BLaER1 treated with 17β-estradiol and CSF1 and Interleukin-3, amounts not matched to agents 10 nM and 100 nM (cell line): ENCODE measurements at regions not wholly inside any gene's neighbourhood (a gene's known extent, or its start where the extent isn't known, plus 50 kb on each side); places are given as distances from the start of the nearest gene placed in this dataset.

Source experiments
- H3K27ac ChIP-seq, 11 experiments: shearing (Covaris generic); formaldehyde crosslinking; 2 replicates each; pipeline ENCODE4 v1.8.1; 2022
- H3K27me3 ChIP-seq, 11 experiments: shearing (Covaris generic); formaldehyde crosslinking; 2 replicates each; pipeline ENCODE4 v1.8.1; 2022
- H3K36me3 ChIP-seq, 11 experiments: shearing (Covaris generic); formaldehyde crosslinking; 2 replicates each; pipeline ENCODE4 v1.8.1; 2022
- H3K4me1 ChIP-seq, 10 experiments: shearing (Covaris generic); formaldehyde crosslinking; 2 replicates each; pipeline ENCODE4 v1.8.1; 2022
- H3K4me2 ChIP-seq, 11 experiments: shearing (Covaris generic); formaldehyde crosslinking; 2 replicates each; pipeline ENCODE4 v1.8.1; 2022
- H3K4me3 ChIP-seq, 10 experiments: shearing (Covaris generic); formaldehyde crosslinking; 2 replicates each; pipeline ENCODE4 v1.8.1; 2022
- H3K9ac ChIP-seq, 11 experiments: shearing (Covaris generic); formaldehyde crosslinking; 2 replicates each; pipeline ENCODE4 v1.8.1; 2022
- H3K9me3 ChIP-seq, 11 experiments: shearing (Covaris generic); formaldehyde crosslinking; replicated peaks in 1 of 11; 2 replicates each; pipeline ENCODE4 v1.8.1; 2022
- H4K20me1 ChIP-seq, 11 experiments: shearing (Covaris generic); formaldehyde crosslinking; 2 replicates each; pipeline ENCODE4 v1.8.1; 2022
- Cebpa-rat ChIP-seq, 11 experiments: shearing (Covaris generic); IDR thresholded peaks; 2 replicates each; pipeline ENCODE4 v1.8.1; 2022

- H3K4me1 ChIP-seq: no peaks in the 10 kb centered on the region
- TF ChIP-seq Cebpa-rat (IDR thresholded peaks at IDR 0.05): no peak
Measured at GRCh38 chr4:138070816-138071215, 171.3 kb downstream of the SLC7A11 start.

GRCh38 chr4:138063581-138063980 is 178.6 kb downstream of the SLC7A11 start:
- TF ChIP-seq Cebpa-rat (IDR thresholded peaks at IDR 0.05): no peak
- H3K4me3 ChIP-seq: no peak overlapping the region
- H4K20me1 ChIP-seq: no peaks in the 10 kb centered on the region

More at GRCh38 chr4:138070816-138071215, 171.3 kb downstream of the SLC7A11 start:
- no peaks in the 10 kb centered on the region for H3K27me3 ChIP-seq
- H3K9me3 ChIP-seq: peaks cover 4 to 17% (median 10%) of the 10 kb centered on the region in 11 experiments; a peak in 16 of 22 replicates
- H3K4me2 ChIP-seq: no peak overlapping the region
- H3K27ac ChIP-seq: no peak overlapping the region
- H3K36me3 ChIP-seq: peaks cover 0 to 15% (median 0%) of the 10 kb centered on the region in 11 experiments; a peak in 6 of 22 replicates
- no peak overlapping the region for H3K4me3 ChIP-seq
- H3K9ac ChIP-seq: no peak overlapping the region
- no peaks in the 10 kb centered on the region for H4K20me1 ChIP-seq

GRCh38 chr4:138062929-138063328 is 179.2 kb downstream of the SLC7A11 start:
- Histone ChIP-seq H4K20me1 (no peaks in the 10 kb centered on the region), H3K9ac (no peak overlapping the region), H3K9me3 (peaks cover 12 to 42% (median 27%) of the 10 kb centered on the region in 11 experiments; a peak in 20 of 22 replicates), H3K36me3 (peaks cover 0 to 37% (median 11%) of the 10 kb centered on the region in 11 experiments; a peak in 7 of 22 replicates), H3K4me2 (no peak overlapping the region), H3K27me3 (no peaks in the 10 kb centered on the region), H3K27ac (no peak overlapping the region), H3K4me3 (no peak overlapping the region), H3K4me1 (no peaks in the 10 kb centered on the region; a peak in 1 of 20 replicates)
- TF ChIP-seq Cebpa-rat (IDR thresholded peaks at IDR 0.05): no peak

More at GRCh38 chr4:138063581-138063980, 178.6 kb downstream of the SLC7A11 start:
- Histone ChIP-seq H3K36me3 (peaks cover 0 to 37% (median 11%) of the 10 kb centered on the region in 11 experiments; a peak in 7 of 22 replicates), H3K4me2 (no peak overlapping the region), H3K9me3 (peaks cover 12 to 42% (median 27%) of the 10 kb centered on the region in 11 experiments; a peak in 20 of 22 replicates), H3K27me3 (no peaks in the 10 kb centered on the region), H3K9ac (no peak overlapping the region), H3K4me1 (no peaks in the 10 kb centered on the region; a peak in 1 of 20 replicates), H3K27ac (no peak overlapping the region)

- H3K36me3 ChIP-seq: peaks cover 0 to 26% (median 0%) of the 10 kb centered on the region in 11 experiments; a peak in 7 of 22 replicates
- H3K4me2 ChIP-seq: no peak overlapping the region
- no peaks in the 10 kb centered on the region for H3K4me1 ChIP-seq
- H3K27me3 ChIP-seq: no peaks in the 10 kb centered on the region
- H3K27ac ChIP-seq: no peak overlapping the region
- H3K9ac ChIP-seq: no peak overlapping the region
- no peak for TF ChIP-seq Cebpa-rat (IDR thresholded peaks at IDR 0.05)
- H4K20me1 ChIP-seq: no peaks in the 10 kb centered on the region
- H3K4me3 ChIP-seq: no peak overlapping the region
- H3K9me3 ChIP-seq: peaks cover 0 to 38% (median 11%) of the 10 kb centered on the region in 11 experiments; a peak in 16 of 22 replicates
Measured at GRCh38 chr4:138056541-138056940, 185.6 kb downstream of the SLC7A11 start.

- H3K9ac ChIP-seq: no peak overlapping the region
Measured at GRCh38 chr4:138055890-138056289, 186.3 kb downstream of the SLC7A11 start.

GRCh38 chr4:138053641-138054301 is 188.4 kb downstream of the SLC7A11 start:
- no peak overlapping the region for H3K27ac ChIP-seq
- peaks cover 0 to 25% (median 0%) of the 10 kb centered on the region in 11 experiments; a peak in 7 of 22 replicates for H3K36me3 ChIP-seq
- no peaks in the 10 kb centered on the region for H4K20me1 ChIP-seq
- H3K27me3 ChIP-seq: no peaks in the 10 kb centered on the region
- no peak overlapping the region for H3K4me3 ChIP-seq
- no peak for TF ChIP-seq Cebpa-rat (IDR thresholded peaks at IDR 0.05)
- no peak overlapping the region for H3K9ac ChIP-seq
- H3K9me3 ChIP-seq: peaks cover 0 to 30% (median 11%) of the 10 kb centered on the region in 11 experiments; a peak in 16 of 22 replicates
- H3K4me2 ChIP-seq: no peak overlapping the region
- no peaks in the 10 kb centered on the region for H3K4me1 ChIP-seq

More at GRCh38 chr4:138055890-138056289, 186.3 kb downstream of the SLC7A11 start:
- H3K27me3 ChIP-seq: no peaks in the 10 kb centered on the region
- H3K27ac ChIP-seq: no peak overlapping the region
- no peaks in the 10 kb centered on the region for H4K20me1 ChIP-seq
- peaks cover 0 to 25% (median 0%) of the 10 kb centered on the region in 11 experiments; a peak in 7 of 22 replicates for H3K36me3 ChIP-seq
- no peak overlapping the region for H3K4me2 ChIP-seq
- no peak for TF ChIP-seq Cebpa-rat (IDR thresholded peaks at IDR 0.05)
- no peak overlapping the region for H3K4me3 ChIP-seq
- H3K9me3 ChIP-seq: peaks cover 0 to 34% (median 11%) of the 10 kb centered on the region in 11 experiments; a peak in 16 of 22 replicates
- H3K4me1 ChIP-seq: no peaks in the 10 kb centered on the region

GRCh38 chr4:138052806-138053632 is 189.1 kb downstream of the SLC7A11 start:
- no peak overlapping the region for H3K27ac ChIP-seq
- no peak overlapping the region for H3K4me3 ChIP-seq
- no peaks in the 10 kb centered on the region for H4K20me1 ChIP-seq
- no peak overlapping the region for H3K9ac ChIP-seq
- no peak overlapping the region for H3K4me2 ChIP-seq
- peaks cover 0 to 25% (median 0%) of the 10 kb centered on the region in 11 experiments; a peak in 7 of 22 replicates for H3K36me3 ChIP-seq
- TF ChIP-seq Cebpa-rat (IDR thresholded peaks at IDR 0.05): no peak
- H3K9me3 ChIP-seq: peaks cover 0 to 30% (median 11%) of the 10 kb centered on the region in 11 experiments; a peak in 16 of 22 replicates
- no peaks in the 10 kb centered on the region for H3K27me3 ChIP-seq
- no peaks in the 10 kb centered on the region for H3K4me1 ChIP-seq

- Histone ChIP-seq H3K36me3 (peaks cover 0 to 34% (median 0%) of the 10 kb centered on the region in 11 experiments; a peak in 8 of 22 replicates), H3K4me3 (no peak overlapping the region), H3K4me2 (no peak overlapping the region), H3K27ac (no peak overlapping the region), H3K27me3 (no peaks in the 10 kb centered on the region), H3K9me3 (peaks cover 0 to 24% (median 11%) of the 10 kb centered on the region in 11 experiments; a peak in 16 of 22 replicates), H3K9ac (no peak overlapping the region), H3K4me1 (no peaks in the 10 kb centered on the region), H4K20me1 (no peaks in the 10 kb centered on the region)
- no peak for TF ChIP-seq Cebpa-rat (IDR thresholded peaks at IDR 0.05)
Measured at GRCh38 chr4:138051157-138051556, 191.0 kb downstream of the SLC7A11 start.

GRCh38 chr4:138050601-138051000 is 191.5 kb downstream of the SLC7A11 start:
- peaks cover 0 to 24% (median 11%) of the 10 kb centered on the region in 11 experiments; a peak in 16 of 22 replicates for H3K9me3 ChIP-seq
- no peaks in the 10 kb centered on the region for H4K20me1 ChIP-seq
- H3K4me2 ChIP-seq: no peak overlapping the region
- peaks cover 0 to 36% (median 0%) of the 10 kb centered on the region in 11 experiments; a peak in 8 of 22 replicates for H3K36me3 ChIP-seq
- no peak overlapping the region for H3K9ac ChIP-seq
- TF ChIP-seq Cebpa-rat (IDR thresholded peaks at IDR 0.05): no peak
- H3K4me1 ChIP-seq: no peaks in the 10 kb centered on the region
- no peaks in the 10 kb centered on the region for H3K27me3 ChIP-seq
- no peak overlapping the region for H3K27ac ChIP-seq
- no peak overlapping the region for H3K4me3 ChIP-seq
